ENCODE measurements at regions not wholly inside any gene's neighbourhood (a gene's known extent, or its start where the extent isn't known, plus 50 kb on each side); places are given as distances from the start of the nearest gene placed in this dataset.

DNA sequence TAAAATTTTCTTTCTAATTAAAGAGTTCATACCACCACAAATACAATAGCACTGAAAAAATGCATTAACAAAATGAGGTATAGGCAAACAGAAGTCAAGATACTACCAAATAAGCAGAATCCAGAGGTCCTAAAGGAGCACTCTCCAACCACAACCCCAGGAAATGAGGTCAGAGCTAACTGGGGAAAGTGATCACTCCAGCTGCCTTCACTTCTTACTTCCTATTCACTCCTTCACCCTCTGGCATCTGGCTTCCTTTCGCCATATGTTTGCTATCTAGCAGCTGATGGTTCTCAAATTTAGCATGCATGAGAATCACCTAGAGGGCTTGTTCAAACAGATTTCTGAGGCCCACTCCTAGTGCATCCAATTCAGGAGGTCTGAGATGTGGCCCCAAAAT is 212.6 kb upstream of the ACVR2A start:
- no peaks in the 10 kb centered on the region for H3K36me3 Mint-ChIP-seq
- TF ChIP-seq, protein P1, sequence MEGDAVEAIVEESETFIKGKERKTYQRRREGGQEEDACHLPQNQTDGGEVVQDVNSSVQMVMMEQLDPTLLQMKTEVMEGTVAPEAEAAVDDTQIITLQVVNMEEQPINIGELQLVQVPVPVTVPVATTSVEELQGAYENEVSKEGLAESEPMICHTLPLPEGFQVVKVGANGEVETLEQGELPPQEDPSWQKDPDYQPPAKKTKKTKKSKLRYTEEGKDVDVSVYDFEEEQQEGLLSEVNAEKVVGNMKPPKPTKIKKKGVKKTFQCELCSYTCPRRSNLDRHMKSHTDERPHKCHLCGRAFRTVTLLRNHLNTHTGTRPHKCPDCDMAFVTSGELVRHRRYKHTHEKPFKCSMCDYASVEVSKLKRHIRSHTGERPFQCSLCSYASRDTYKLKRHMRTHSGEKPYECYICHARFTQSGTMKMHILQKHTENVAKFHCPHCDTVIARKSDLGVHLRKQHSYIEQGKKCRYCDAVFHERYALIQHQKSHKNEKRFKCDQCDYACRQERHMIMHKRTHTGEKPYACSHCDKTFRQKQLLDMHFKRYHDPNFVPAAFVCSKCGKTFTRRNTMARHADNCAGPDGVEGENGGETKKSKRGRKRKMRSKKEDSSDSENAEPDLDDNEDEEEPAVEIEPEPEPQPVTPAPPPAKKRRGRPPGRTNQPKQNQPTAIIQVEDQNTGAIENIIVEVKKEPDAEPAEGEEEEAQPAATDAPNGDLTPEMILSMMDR (IDR thresholded peaks at IDR 0.05; ENCODE audit: unreplicated experiment), result no peak
- no peak for DNase-seq (ENCODE audit: low spot score in 2 of 2, unreplicated experiment in 2 of 2)
- no peaks in the 10 kb centered on the region for H3K9me3 Mint-ChIP-seq
- H3K4me1 Mint-ChIP-seq, result peaks cover 22% of the 10 kb centered on the region
- no peak overlapping the region for H3K4me3 Mint-ChIP-seq
- H3K27me3 Mint-ChIP-seq (ENCODE audit: low read depth), result no peaks in the 10 kb centered on the region
- no peak overlapping the region for H3K27ac Mint-ChIP-seq

DNA sequence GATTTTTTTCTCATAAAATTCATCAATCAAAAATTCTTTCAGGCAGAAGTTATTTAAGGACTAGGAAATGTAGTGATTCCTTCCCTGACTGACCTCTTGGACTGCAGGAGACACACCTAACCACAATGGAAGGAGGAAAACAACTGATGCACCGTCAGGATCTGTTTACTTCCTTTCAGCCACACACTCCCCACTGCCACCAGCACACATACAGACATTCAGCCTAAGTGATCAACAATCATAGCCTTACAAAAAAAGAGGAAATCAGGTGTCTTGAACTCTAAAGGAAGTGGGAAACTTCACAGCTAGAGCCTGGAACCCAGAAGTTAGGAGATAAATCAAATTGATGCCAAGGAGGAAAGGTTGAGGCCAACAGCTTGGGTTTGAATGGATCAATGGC is 213.5 kb upstream of the ACVR2A start:
- no peaks in the 10 kb centered on the region for H3K9me3 Mint-ChIP-seq
- H3K36me3 Mint-ChIP-seq, result no peaks in the 10 kb centered on the region
- no peak for DNase-seq (ENCODE audit: low spot score in 2 of 2, unreplicated experiment in 2 of 2)
- TF ChIP-seq, protein P1 (IDR thresholded peaks at IDR 0.05; ENCODE audit: unreplicated experiment), result no peak
- H3K4me3 Mint-ChIP-seq, result no peak overlapping the region
- no peaks in the 10 kb centered on the region for H3K27me3 Mint-ChIP-seq (ENCODE audit: low read depth)
- H3K27ac Mint-ChIP-seq, result no peak overlapping the region
- peaks cover 14% of the 10 kb centered on the region for H3K4me1 Mint-ChIP-seq

DNA sequence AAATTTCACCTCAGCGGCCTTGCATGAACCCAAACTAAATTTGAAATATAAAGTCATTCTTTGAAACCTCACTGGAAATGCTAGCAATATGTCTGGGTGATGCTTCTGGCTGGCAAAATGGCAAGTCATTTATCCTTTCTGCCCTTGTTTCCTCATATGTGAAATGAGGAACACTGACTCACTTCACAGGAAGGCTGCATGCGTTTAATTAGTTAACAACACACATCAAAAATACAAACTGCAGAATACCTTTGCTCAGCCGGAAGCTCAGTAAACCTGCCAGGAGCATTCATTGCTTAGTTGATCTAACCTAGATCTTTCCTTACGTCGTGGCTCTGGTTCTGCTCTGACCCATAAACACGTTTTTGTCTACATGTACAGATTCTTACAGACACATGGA is 214.2 kb upstream of the ACVR2A start:
- H3K27ac Mint-ChIP-seq, result no peak overlapping the region
- H3K4me1 Mint-ChIP-seq, result peaks cover 7% of the 10 kb centered on the region
- TF ChIP-seq, protein P1 (IDR thresholded peaks at IDR 0.05; ENCODE audit: unreplicated experiment), result no peak
- H3K36me3 Mint-ChIP-seq, result no peaks in the 10 kb centered on the region
- no peak for DNase-seq (ENCODE audit: low spot score in 2 of 2, unreplicated experiment in 2 of 2)
- no peaks in the 10 kb centered on the region for H3K27me3 Mint-ChIP-seq (ENCODE audit: low read depth)
- no peak overlapping the region for H3K4me3 Mint-ChIP-seq
- H3K9me3 Mint-ChIP-seq, result no peaks in the 10 kb centered on the region

DNA sequence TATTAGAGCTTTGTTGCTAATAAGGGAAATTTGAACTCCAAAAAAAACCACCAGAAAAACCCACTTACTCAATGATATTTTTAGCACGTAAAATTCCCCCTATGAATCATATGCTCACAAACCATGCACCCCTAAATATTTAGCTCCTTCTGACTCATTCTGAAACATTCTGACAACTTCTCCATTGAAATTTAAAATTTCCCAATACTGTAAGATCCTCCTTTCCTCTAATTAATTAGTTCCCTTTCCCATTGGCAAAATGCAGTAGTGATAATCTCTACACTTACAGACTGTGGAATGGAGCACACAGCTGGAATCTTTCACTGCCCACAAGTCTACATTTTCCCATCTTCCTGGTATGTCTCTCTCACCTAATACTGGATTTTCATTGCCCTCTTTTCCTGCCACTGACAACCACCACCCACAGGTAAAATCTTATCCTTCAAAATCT is 215.8 kb upstream of the ACVR2A start:
- Mint-ChIP-seq H3K4me3 (no peak overlapping the region), H3K9me3 (no peaks in the 10 kb centered on the region), H3K27ac (no peak overlapping the region), H3K27me3 (ENCODE audit: low read depth) (no peaks in the 10 kb centered on the region), H3K36me3 (no peaks in the 10 kb centered on the region), H3K4me1 (no peaks in the 10 kb centered on the region)
- DNase-seq (ENCODE audit: low spot score in 2 of 2, unreplicated experiment in 2 of 2), result no peak
- TF ChIP-seq, protein P1 (IDR thresholded peaks at IDR 0.05; ENCODE audit: unreplicated experiment), result no peak

DNA sequence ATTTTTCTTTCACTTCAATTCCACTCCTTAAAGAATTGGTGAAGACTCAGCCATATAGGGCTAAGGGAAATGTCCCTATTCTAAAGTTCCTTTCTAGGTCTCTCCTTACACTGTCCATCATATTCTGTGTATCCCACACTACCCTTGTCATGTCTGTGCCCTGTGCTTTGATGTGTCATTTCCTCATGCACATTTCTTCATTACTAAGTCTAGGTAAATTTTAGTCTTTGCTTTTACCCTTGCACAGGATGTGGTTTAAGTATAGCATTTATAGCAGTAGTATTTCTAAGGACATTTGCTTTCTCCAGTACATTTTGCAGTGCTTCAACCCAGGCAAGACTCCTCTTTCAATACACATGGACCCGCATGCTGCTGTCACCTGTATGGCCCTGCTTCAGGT is 221.5 kb upstream of the ACVR2A start:
- TF ChIP-seq, protein P1 (IDR thresholded peaks at IDR 0.05; ENCODE audit: unreplicated experiment), result no peak
- H3K36me3 Mint-ChIP-seq, result no peaks in the 10 kb centered on the region
- no peaks in the 10 kb centered on the region for H3K27me3 Mint-ChIP-seq (ENCODE audit: low read depth)
- peaks cover 9% of the 10 kb centered on the region for H3K4me1 Mint-ChIP-seq
- no peak overlapping the region for H3K4me3 Mint-ChIP-seq
- H3K27ac Mint-ChIP-seq, result no peak overlapping the region
- no peaks in the 10 kb centered on the region for H3K9me3 Mint-ChIP-seq
- DNase-seq (ENCODE audit: low spot score in 2 of 2, unreplicated experiment in 2 of 2), result no peak

DNA sequence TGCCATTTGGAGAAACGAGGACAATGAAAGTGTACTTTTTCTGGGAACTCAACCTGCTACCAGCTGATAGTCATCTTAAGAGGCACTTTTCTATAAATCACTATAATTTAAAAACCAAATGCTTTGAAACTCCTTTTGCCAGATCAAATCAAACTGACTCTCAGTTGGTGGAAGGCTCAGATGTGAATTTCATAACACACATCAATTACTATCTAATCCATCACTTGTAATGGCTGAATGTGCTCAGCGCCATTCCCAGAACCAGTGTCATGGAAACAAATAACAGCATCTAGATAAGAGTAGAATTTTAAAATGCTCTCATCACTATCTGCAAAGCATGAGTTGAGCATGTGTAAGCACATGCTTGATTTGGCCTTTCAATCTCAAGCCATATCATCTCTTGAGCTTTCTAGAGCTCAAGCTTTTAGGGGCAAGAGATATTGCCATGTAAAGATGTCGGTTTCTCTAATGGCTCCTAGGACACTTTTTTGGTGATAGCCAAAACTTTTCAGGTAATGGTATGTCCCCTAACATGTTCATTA is 223.1 kb upstream of the ACVR2A start:
- Mint-ChIP-seq H3K36me3 (no peaks in the 10 kb centered on the region), H3K27me3 (ENCODE audit: low read depth) (no peaks in the 10 kb centered on the region)
- TF ChIP-seq, protein P1 (IDR thresholded peaks at IDR 0.05; ENCODE audit: unreplicated experiment), result no peak

More for the DNA sequence above, 223.1 kb upstream of the ACVR2A start:
- peak overlapping the region; percentile 9 for H3K27ac Mint-ChIP-seq
- H3K4me1 Mint-ChIP-seq, result peaks cover 22% of the 10 kb centered on the region
- H3K9me3 Mint-ChIP-seq, result no peaks in the 10 kb centered on the region
- no peak overlapping the region for H3K4me3 Mint-ChIP-seq
- no peak for DNase-seq (ENCODE audit: low spot score in 2 of 2, unreplicated experiment in 2 of 2)

Measured in mesothelial cell of epicardium (in vitro differentiated cells).